ENCODE measurements at regions not wholly inside any gene's neighbourhood (a gene's known extent, or its start where the extent isn't known, plus 50 kb on each side); places are given as distances from the start of the nearest gene placed in this dataset.

DNA sequence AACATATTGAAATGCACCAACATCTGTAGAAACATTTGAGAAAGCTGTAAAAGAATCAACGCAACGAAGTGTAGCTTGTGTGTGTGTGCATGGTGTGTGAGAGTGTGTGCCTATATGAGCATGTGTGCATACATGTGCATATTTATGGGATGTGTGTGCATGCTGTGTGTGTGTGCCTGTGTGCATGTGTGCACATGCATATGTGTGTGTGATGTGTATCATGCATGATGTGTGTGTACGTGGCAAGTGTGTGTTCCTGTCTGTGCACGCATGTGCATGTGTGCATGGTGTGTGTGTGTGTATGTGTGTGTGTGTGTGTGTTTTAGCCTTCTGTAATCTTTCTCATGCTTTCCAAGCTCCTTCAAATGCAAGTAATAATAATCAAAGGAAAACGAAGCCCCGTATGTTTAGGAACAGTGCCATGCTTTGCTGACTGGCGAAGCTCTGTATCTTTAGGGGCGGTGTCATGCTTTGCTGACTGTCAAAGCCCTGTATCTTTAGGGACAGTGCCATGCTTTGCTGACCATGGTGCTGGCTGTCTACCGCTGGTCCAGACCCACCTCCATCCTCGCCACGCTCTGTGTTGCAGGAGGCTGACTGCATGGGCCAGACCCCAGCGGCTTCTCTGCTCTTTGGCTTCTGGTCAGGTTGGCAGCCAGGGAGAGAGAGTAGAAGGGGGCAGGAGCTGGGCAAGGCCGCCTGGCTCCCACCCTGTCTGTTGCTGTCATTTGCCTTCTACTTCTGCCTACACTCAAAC, 129.2 kb downstream of the ASB1 start:
- no peak for TF ChIP-seq NFRKB (IDR thresholded peaks at IDR 0.05)
- no peak for TF ChIP-seq FOXA1 (IDR thresholded peaks at IDR 0.05)
- TF ChIP-seq SP1 (IDR thresholded peaks at IDR 0.05) = no peak
- TF ChIP-seq ARNT (IDR thresholded peaks at IDR 0.05) = no peak
- TF ChIP-seq HDGF (IDR thresholded peaks at IDR 0.05; ENCODE audit: borderline replicate concordance) = no peak
- TF ChIP-seq, protein P1, sequence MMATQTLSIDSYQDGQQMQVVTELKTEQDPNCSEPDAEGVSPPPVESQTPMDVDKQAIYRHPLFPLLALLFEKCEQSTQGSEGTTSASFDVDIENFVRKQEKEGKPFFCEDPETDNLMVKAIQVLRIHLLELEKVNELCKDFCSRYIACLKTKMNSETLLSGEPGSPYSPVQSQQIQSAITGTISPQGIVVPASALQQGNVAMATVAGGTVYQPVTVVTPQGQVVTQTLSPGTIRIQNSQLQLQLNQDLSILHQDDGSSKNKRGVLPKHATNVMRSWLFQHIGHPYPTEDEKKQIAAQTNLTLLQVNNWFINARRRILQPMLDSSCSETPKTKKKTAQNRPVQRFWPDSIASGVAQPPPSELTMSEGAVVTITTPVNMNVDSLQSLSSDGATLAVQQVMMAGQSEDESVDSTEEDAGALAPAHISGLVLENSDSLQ (IDR thresholded peaks at IDR 0.05) = no peak
- TF ChIP-seq FOXK2 (IDR thresholded peaks at IDR 0.05) = no peak
- no peak for TF ChIP-seq ZNF384 (IDR thresholded peaks at IDR 0.05)
- TF ChIP-seq FOXM1 (IDR thresholded peaks at IDR 0.05; ENCODE audit: borderline replicate concordance) = no peak
- TF ChIP-seq LEF1 (IDR thresholded peaks at IDR 0.05; ENCODE audit: borderline replicate concordance) = no peak
